ENCODE measurements at regions not wholly inside any gene's neighbourhood (a gene's known extent, or its start where the extent isn't known, plus 50 kb on each side); places are given as distances from the start of the nearest gene placed in this dataset.
A peak's percentile ranks its signal among the peaks of the same experiment; 100 is the strongest.
"Not testable (repeated sequence)": the region's sequence is repeated elsewhere in the genome, so short reads cannot be mapped to it uniquely, and the experiment has no call there.

GRCh38 chr2:111411867-111412681 is 291.4 kb downstream of the BCL2L11 start:
- not testable (repeated sequence) for DNase-seq (ENCODE audit: low read depth); H3K4me3 ChIP-seq (ENCODE audit: low read depth, low read length)

GRCh38 chr2:111412841-111413650 is 292.3 kb downstream of the BCL2L11 start:
- DNase-seq (ENCODE audit: low read depth); H3K4me3 ChIP-seq (ENCODE audit: low read depth, low read length): not testable (repeated sequence)

- not testable (repeated sequence) for H3K4me3 ChIP-seq (ENCODE audit: low read depth, low read length); DNase-seq (ENCODE audit: low read depth)
Observed at GRCh38 chr2:111413950-111414349, 293.2 kb downstream of the BCL2L11 start.

GRCh38 chr2:111415765-111416743 is 295.3 kb downstream of the BCL2L11 start:
- H3K4me3 ChIP-seq (ENCODE audit: low read depth, low read length): peak overlapping the region; percentile 21
- DNase-seq (ENCODE audit: low read depth): peak; percentile 60

- DNase-seq (ENCODE audit: low read depth): peak; percentile 26
- not testable (repeated sequence) for H3K4me3 ChIP-seq (ENCODE audit: low read depth, low read length)
Observed at GRCh38 chr2:111417026-111417425, 296.3 kb downstream of the BCL2L11 start.

GRCh38 chr2:111418091-111418875 is 297.6 kb downstream of the BCL2L11 start:
- not testable (repeated sequence) for H3K4me3 ChIP-seq (ENCODE audit: low read depth, low read length); DNase-seq (ENCODE audit: low read depth)

GRCh38 chr2:111420074-111420473 is 299.4 kb downstream of the BCL2L11 start:
- DNase-seq (ENCODE audit: low read depth); H3K4me3 ChIP-seq (ENCODE audit: low read depth, low read length): not testable (repeated sequence)

GRCh38 chr2:111420835-111421234 is 300.1 kb downstream of the BCL2L11 start:
- DNase-seq (ENCODE audit: low read depth); H3K4me3 ChIP-seq (ENCODE audit: low read depth, low read length): not testable (repeated sequence)

- peak; percentile 1 for DNase-seq (ENCODE audit: low read depth)
- not testable (repeated sequence) for H3K4me3 ChIP-seq (ENCODE audit: low read depth, low read length)
Observed at GRCh38 chr2:111421949-111422348, 301.2 kb downstream of the BCL2L11 start.

GRCh38 chr2:111422562-111422961 is 301.8 kb downstream of the BCL2L11 start:
- DNase-seq (ENCODE audit: low read depth); H3K4me3 ChIP-seq (ENCODE audit: low read depth, low read length): not testable (repeated sequence)

- not testable (repeated sequence) for H3K4me3 ChIP-seq (ENCODE audit: low read depth, low read length); DNase-seq (ENCODE audit: low read depth)
Observed at GRCh38 chr2:111423184-111423583, 302.5 kb downstream of the BCL2L11 start.

- DNase-seq (ENCODE audit: low read depth); H3K4me3 ChIP-seq (ENCODE audit: low read depth, low read length): not testable (repeated sequence)
Observed at GRCh38 chr2:111424176-111424575, 303.5 kb downstream of the BCL2L11 start.

- H3K4me3 ChIP-seq (ENCODE audit: low read depth, low read length): not testable (repeated sequence)
- peak; percentile 1 for DNase-seq (ENCODE audit: low read depth)
Observed at GRCh38 chr2:111424851-111425309, 304.2 kb downstream of the BCL2L11 start.

- DNase-seq (ENCODE audit: low read depth): not testable (repeated sequence)
Observed at GRCh38 chr2:111425789-111426201, 305.1 kb downstream of the BCL2L11 start.

GRCh38 chr2:111427346-111427745 is 306.6 kb downstream of the BCL2L11 start:
- not testable (repeated sequence) for H3K4me3 ChIP-seq (ENCODE audit: low read depth, low read length); DNase-seq (ENCODE audit: low read depth)

More at GRCh38 chr2:111425789-111426201, 305.1 kb downstream of the BCL2L11 start:
- H3K4me3 ChIP-seq (ENCODE audit: low read depth, low read length): not testable (repeated sequence)

GRCh38 chr2:111428915-111429314 is 308.2 kb downstream of the BCL2L11 start:
- not testable (repeated sequence) for H3K4me3 ChIP-seq (ENCODE audit: low read depth, low read length); DNase-seq (ENCODE audit: low read depth)

GRCh38 chr2:111429353-111429752 is 308.6 kb downstream of the BCL2L11 start:
- DNase-seq (ENCODE audit: low read depth): peak; percentile 0
- not testable (repeated sequence) for H3K4me3 ChIP-seq (ENCODE audit: low read depth, low read length)
